IMR-90 (cell line): ENCODE measurements at regions not wholly inside any gene's neighbourhood (a gene's known extent, or its start where the extent isn't known, plus 50 kb on each side); places are given as distances from the start of the nearest gene placed in this dataset.

Source experiments
- CEBPB ChIP-seq: IDR thresholded peaks from 2 replicates; pipeline ENCODE4 v1.6.1; 2012; ENCODE audit warnings: low read depth, low read length, improper control_type of control experiment
- CHD1 ChIP-seq: IDR thresholded peaks from 2 replicates; pipeline ENCODE4 v1.6.1; 2012; ENCODE audit warnings: low read depth, low read length, improper control_type of control experiment
- CTCF ChIP-seq: conservative IDR thresholded peaks from 2 replicates; pipeline ENCODE4 v1.5.1; 2012; ENCODE audit warnings: mild to moderate bottlenecking, low read depth, low read length, improper control_type of control experiment
- MAFK ChIP-seq: IDR thresholded peaks from 2 replicates; pipeline ENCODE4 v1.6.1; 2012; ENCODE audit warnings: low read depth, low read length, improper control_type of control experiment
- MAZ ChIP-seq: IDR thresholded peaks from 2 replicates; pipeline ENCODE4 v1.6.1; 2012; ENCODE audit warnings: low read depth, mild to moderate bottlenecking, low read length, improper control_type of control experiment, moderate library complexity, borderline replicate concordance
- MXI1 ChIP-seq: IDR thresholded peaks from 2 replicates; pipeline ENCODE4 v1.6.1; 2012; ENCODE audit warnings: low read depth, mild to moderate bottlenecking, low read length, moderate library complexity, borderline replicate concordance
- NFE2L2 ChIP-seq: fragments of 150-350 bp; IDR thresholded peaks from 2 replicates; pipeline ENCODE4 v1.6.1; 2016; ENCODE audit warnings: low read depth, mild to moderate bottlenecking, low read length
- POLR2A ChIP-seq: IDR thresholded peaks from 2 replicates; pipeline ENCODE4 v1.6.1; 2012; ENCODE audit warnings: mild to moderate bottlenecking, low read depth, low read length
- RAD21 ChIP-seq: IDR thresholded peaks from 2 replicates; pipeline ENCODE4 v1.6.1; 2012; ENCODE audit warnings: low read length, improper control_type of control experiment
- TF ChIP-seq, protein P1 (sequence below): fragments of 150-350 bp; IDR thresholded peaks from 2 replicates; pipeline ENCODE4 v1.6.1; 2017; ENCODE audit warnings: mild to moderate bottlenecking, antibody characterized with exemption, low read length, low read depth

GRCh38 chr10:78764846-78765430, 303.8 kb upstream of the ZMIZ1 start:
- no peak for TF ChIP-seq NFE2L2
- no peak for TF ChIP-seq CTCF
- TF ChIP-seq MAFK, result no peak
- no peak for TF ChIP-seq POLR2A
- no peak for TF ChIP-seq CHD1
- no peak for TF ChIP-seq RAD21
- TF ChIP-seq, protein P1, sequence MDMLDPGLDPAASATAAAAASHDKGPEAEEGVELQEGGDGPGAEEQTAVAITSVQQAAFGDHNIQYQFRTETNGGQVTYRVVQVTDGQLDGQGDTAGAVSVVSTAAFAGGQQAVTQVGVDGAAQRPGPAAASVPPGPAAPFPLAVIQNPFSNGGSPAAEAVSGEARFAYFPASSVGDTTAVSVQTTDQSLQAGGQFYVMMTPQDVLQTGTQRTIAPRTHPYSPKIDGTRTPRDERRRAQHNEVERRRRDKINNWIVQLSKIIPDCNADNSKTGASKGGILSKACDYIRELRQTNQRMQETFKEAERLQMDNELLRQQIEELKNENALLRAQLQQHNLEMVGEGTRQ, result no peak
- TF ChIP-seq CEBPB, result no peak
- TF ChIP-seq MAZ, result no peak
- no peak for TF ChIP-seq MXI1
